GM20000 (cell line): ENCODE measurements at regions not wholly inside any gene's neighbourhood (a gene's known extent, or its start where the extent isn't known, plus 50 kb on each side); places are given as distances from the start of the nearest gene placed in this dataset.

Experiments used
- DNase-seq: peaks from one replicate; pipeline ENCODE4 v3.0.0; 2012; ENCODE audit warnings: low spot score
- CTCF ChIP-seq: IDR thresholded peaks from 2 replicates; pipeline ENCODE4 v1.5.1; 2012; ENCODE audit warnings: mild to moderate bottlenecking, control low read depth; ENCODE audit errors: extremely low read depth, missing control alignments

GRCh38 chr6:125554456-125554855 is 195.0 kb upstream of the HEY2 start:
- no peak for DNase-seq
- TF ChIP-seq CTCF: no peak

- no peak for DNase-seq
- TF ChIP-seq CTCF: no peak
Measured at GRCh38 chr6:125558241-125558843, 191.1 kb upstream of the HEY2 start.

- no peak for TF ChIP-seq CTCF
- no peak for DNase-seq
Measured at GRCh38 chr6:125558907-125559306, 190.5 kb upstream of the HEY2 start.

DNA sequence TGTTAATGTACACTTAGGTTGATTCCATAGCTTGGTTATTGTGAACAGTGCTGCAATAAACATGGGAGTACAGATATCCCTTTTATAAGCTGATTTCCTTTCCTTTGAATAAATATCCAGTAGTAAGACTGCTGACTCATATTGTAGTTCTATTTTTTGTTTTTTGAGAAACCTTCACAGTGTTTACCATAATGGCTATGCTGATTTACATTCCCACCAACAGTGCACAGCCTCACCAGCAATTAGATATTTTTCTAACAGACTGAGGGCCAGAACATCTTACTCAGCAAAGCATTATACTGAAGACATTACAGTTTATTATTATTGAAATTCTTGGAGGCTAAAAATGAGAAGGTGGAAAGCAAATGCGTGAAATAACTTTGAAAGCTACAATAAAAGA is 187.3 kb upstream of the HEY2 start:
- no peak for DNase-seq

DNA sequence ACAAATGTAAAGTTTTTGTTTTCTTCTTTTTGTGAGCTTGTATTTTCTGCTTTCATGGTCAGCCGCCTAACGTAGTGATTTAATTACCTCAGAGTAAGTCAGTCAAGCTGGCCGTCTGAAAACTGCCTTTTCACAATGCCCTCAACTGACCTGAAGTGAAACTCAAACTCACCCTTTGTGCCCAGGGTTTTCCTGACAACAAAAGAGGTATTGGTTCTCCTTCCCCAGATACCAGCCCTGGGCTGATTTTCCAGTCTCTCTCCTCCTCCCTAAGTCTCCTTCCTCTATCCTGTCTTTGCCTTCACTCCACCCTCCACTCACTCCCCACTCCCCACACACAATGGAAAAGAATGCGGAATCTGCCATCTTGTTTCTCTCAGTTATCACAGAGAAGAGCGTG is 184.5 kb upstream of the HEY2 start:
- TF ChIP-seq CTCF: no peak
- no peak for DNase-seq

More for the DNA sequence above, 187.3 kb upstream of the HEY2 start:
- TF ChIP-seq CTCF: no peak

- no peak for TF ChIP-seq CTCF
- no peak for DNase-seq
Measured at GRCh38 chr6:125567407-125567806, 182.0 kb upstream of the HEY2 start.

- no peak for TF ChIP-seq CTCF
- no peak for DNase-seq
Measured at GRCh38 chr6:125568609-125569008, 180.8 kb upstream of the HEY2 start.
